ENCODE measurements at regions not wholly inside any gene's neighbourhood (a gene's known extent, or its start where the extent isn't known, plus 50 kb on each side); places are given as distances from the start of the nearest gene placed in this dataset.
"Not testable (repeated sequence)": the region's sequence is repeated elsewhere in the genome, so short reads cannot be mapped to it uniquely, and the experiment has no call there.

DNA sequence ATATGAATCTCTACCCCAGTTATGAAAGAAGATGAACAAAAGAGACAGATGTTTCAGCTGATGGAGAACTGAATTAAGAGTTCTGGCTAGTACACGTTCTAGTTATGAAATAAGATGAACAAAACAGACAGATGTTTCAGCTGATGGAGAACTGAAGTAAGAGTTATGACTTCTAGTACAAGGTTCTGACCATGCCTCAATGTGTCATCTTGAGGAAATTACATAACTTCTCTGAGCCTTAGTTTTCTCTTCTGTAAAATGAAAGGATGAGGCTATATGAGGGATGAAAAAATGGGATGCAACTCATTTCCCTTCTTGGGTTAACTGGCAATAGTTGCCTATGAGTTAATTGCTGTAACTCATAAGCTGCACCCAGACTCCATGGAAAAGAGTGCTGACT lies 92.9 kb upstream of the WDR75 start:
- TF ChIP-seq, protein P1, sequence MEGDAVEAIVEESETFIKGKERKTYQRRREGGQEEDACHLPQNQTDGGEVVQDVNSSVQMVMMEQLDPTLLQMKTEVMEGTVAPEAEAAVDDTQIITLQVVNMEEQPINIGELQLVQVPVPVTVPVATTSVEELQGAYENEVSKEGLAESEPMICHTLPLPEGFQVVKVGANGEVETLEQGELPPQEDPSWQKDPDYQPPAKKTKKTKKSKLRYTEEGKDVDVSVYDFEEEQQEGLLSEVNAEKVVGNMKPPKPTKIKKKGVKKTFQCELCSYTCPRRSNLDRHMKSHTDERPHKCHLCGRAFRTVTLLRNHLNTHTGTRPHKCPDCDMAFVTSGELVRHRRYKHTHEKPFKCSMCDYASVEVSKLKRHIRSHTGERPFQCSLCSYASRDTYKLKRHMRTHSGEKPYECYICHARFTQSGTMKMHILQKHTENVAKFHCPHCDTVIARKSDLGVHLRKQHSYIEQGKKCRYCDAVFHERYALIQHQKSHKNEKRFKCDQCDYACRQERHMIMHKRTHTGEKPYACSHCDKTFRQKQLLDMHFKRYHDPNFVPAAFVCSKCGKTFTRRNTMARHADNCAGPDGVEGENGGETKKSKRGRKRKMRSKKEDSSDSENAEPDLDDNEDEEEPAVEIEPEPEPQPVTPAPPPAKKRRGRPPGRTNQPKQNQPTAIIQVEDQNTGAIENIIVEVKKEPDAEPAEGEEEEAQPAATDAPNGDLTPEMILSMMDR (IDR thresholded peaks at IDR 0.05): no peak
- no peak for TF ChIP-seq EZH2 (IDR thresholded peaks at IDR 0.05; ENCODE audit: borderline replicate concordance, insufficient read depth, low read depth, low read length, poor library complexity, severe bottlenecking)
- no peaks in the 10 kb centered on the region for H3K27me3 ChIP-seq (replicated peaks in 1 of 4; ENCODE audit: control extremely low read depth in 1 of 4, control insufficient read depth in 3 of 4, insufficient read depth in 4 of 4, low read length in 3 of 4)
- no peaks in the 10 kb centered on the region for H3K79me2 ChIP-seq (ENCODE audit: control insufficient read depth, insufficient read depth, low read length)
- no peaks in the 10 kb centered on the region for H4K20me1 ChIP-seq (ENCODE audit: control insufficient read depth, insufficient read depth, low read length, poor library complexity, severe bottlenecking)
- H3K27ac Mint-ChIP-seq: no peak overlapping the region
- no peaks in the 10 kb centered on the region for H3K4me1 Mint-ChIP-seq
- no peak for ATAC-seq (ENCODE audit: low read depth)
- H3K27ac ChIP-seq (ENCODE audit: low read length in 2 of 2): no peak overlapping the region
- no peak overlapping the region for H3K9ac ChIP-seq (ENCODE audit: low read length)
- DNase-seq: no peak
- WGBS (ENCODE audit: insufficient coverage): no CpG with 5 or more reads among the region's 1 CpG
- H3K27me3 Mint-ChIP-seq: no peaks in the 10 kb centered on the region
- no peaks in the 10 kb centered on the region for H3K36me3 ChIP-seq (replicated peaks in 1 of 2; ENCODE audit: control extremely low read depth in 1 of 2, control insufficient read depth in 1 of 2, extremely low read depth in 1 of 2, insufficient read depth in 2 of 2, low read length in 1 of 2)
- H2AFZ ChIP-seq (ENCODE audit: insufficient read depth, low read depth, low read length, poor library complexity, severe bottlenecking): no peak overlapping the region
- no peaks in the 10 kb centered on the region for H3K4me1 ChIP-seq (ENCODE audit: control insufficient read depth in 2 of 2, insufficient read depth in 2 of 2, low read length in 2 of 2)
- no peaks in the 10 kb centered on the region for H3K9me3 ChIP-seq (ENCODE audit: control extremely low read depth in 1 of 3, control insufficient read depth in 2 of 3, insufficient read depth in 1 of 3, low read length in 2 of 3)
- no peak overlapping the region for H3K4me3 ChIP-seq (ENCODE audit: control extremely low read depth in 1 of 5, extremely low read depth in 1 of 5, insufficient read depth in 1 of 5, low read depth in 2 of 5, low read length in 4 of 5)
- POLR2A ChIA-PET: no interaction called here
- CTCF ChIA-PET: no interaction called here
- H3K4me2 ChIP-seq (replicated peaks; ENCODE audit: low read depth, low read length, poor library complexity, severe bottlenecking): no peak overlapping the region
- intact Hi-C loops (cut with micrococcal nuclease): no loop called here
- no peak overlapping the region for H3K4me3 Mint-ChIP-seq
- no peaks in the 10 kb centered on the region for H3K9me3 Mint-ChIP-seq (ENCODE audit: insufficient read depth)

DNA sequence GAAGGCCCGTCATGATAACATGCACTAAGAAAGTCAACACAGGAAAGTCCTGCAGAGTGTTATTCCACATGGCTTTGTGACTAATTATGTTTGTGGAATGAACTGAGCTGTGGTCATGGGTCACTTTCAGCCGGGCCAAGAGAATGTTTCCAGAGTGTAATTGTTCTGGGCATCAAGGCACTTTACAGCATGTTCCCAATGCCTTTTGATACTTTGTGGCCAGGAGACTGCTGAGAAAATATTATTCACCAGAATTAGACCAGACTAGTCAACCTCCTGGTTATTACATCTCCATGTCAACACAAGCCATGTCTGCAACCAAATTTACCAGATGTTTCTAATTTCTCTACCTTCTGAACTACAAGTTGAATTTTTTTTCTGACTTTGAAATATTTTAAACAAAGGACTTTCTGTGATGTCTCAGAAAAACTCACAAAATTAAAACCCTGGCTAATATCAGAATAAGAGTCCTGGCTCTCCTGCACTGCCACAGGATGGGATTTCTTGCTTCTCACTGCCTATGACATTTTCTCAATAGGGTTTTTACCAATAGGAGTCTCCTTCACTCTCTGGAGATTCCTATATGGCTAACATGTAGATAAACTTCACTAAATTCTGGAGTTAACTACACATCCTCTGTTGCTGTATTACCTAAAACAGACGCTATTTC lies 90.6 kb upstream of the WDR75 start:
- ChIA-PET CTCF (no interaction called here), POLR2A (no interaction called here)
- H3K4me3 ChIP-seq (ENCODE audit: control extremely low read depth in 1 of 5, extremely low read depth in 1 of 5, insufficient read depth in 1 of 5, low read depth in 2 of 5, low read length in 4 of 5): no peak overlapping the region
- Mint-ChIP-seq H3K27me3 (no peaks in the 10 kb centered on the region), H3K4me3 (no peak overlapping the region), H3K9me3 (ENCODE audit: insufficient read depth) (no peaks in the 10 kb centered on the region), H3K4me1 (no peaks in the 10 kb centered on the region), H3K27ac (no peak overlapping the region)
- WGBS (ENCODE audit: insufficient coverage): 82% methylated on average over 2 of the region's 3 CpGs
- no peak overlapping the region for H3K27ac ChIP-seq (ENCODE audit: low read length in 2 of 2)
- intact Hi-C loops (cut with micrococcal nuclease): no loop called here
- H3K36me3 ChIP-seq (replicated peaks in 1 of 2; ENCODE audit: control extremely low read depth in 1 of 2, control insufficient read depth in 1 of 2, extremely low read depth in 1 of 2, insufficient read depth in 2 of 2, low read length in 1 of 2): no peaks in the 10 kb centered on the region
- H3K4me1 ChIP-seq (ENCODE audit: control insufficient read depth in 2 of 2, insufficient read depth in 2 of 2, low read length in 2 of 2): no peaks in the 10 kb centered on the region
- H3K4me2 ChIP-seq (replicated peaks; ENCODE audit: low read depth, low read length, poor library complexity, severe bottlenecking): no peak overlapping the region
- ATAC-seq (ENCODE audit: low read depth) (no peak), DNase-seq (no peak)
- no peaks in the 10 kb centered on the region for H3K9me3 ChIP-seq (ENCODE audit: control extremely low read depth in 1 of 3, control insufficient read depth in 2 of 3, insufficient read depth in 1 of 3, low read length in 2 of 3)
- no peaks in the 10 kb centered on the region for H4K20me1 ChIP-seq (ENCODE audit: control insufficient read depth, insufficient read depth, low read length, poor library complexity, severe bottlenecking)
- no peaks in the 10 kb centered on the region for H3K79me2 ChIP-seq (ENCODE audit: control insufficient read depth, insufficient read depth, low read length)
- no peak overlapping the region for H3K9ac ChIP-seq (ENCODE audit: low read length)
- no peaks in the 10 kb centered on the region for H3K27me3 ChIP-seq (replicated peaks in 1 of 4; ENCODE audit: control extremely low read depth in 1 of 4, control insufficient read depth in 3 of 4, insufficient read depth in 4 of 4, low read length in 3 of 4)
- no peak overlapping the region for H2AFZ ChIP-seq (ENCODE audit: insufficient read depth, low read depth, low read length, poor library complexity, severe bottlenecking)
- TF ChIP-seq, protein P1 (IDR thresholded peaks at IDR 0.05): no peak
- no peak for TF ChIP-seq EZH2 (IDR thresholded peaks at IDR 0.05; ENCODE audit: borderline replicate concordance, insufficient read depth, low read depth, low read length, poor library complexity, severe bottlenecking)

DNA sequence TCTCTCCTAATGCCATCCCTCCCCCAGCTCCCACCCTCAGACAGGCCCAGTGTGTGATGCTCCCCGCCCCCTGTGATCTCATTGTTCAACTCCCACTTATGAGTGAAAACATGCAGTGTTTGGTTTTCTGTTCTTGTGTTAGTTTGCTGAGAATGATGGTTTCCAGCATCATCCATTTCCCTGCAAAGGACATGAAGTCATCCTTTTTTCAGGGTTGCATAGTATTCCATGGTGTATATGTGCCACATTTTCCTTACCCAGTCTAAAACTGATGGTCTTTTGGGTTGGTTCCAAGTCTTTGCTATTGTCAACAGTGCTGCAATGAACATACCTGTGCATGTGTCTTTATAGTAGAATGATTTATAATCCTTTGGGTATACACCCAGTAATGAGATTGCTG lies 89.3 kb upstream of the WDR75 start:
- H2AFZ ChIP-seq (ENCODE audit: insufficient read depth, low read depth, low read length, poor library complexity, severe bottlenecking); H3K4me1 Mint-ChIP-seq; CTCF ChIA-PET; H4K20me1 ChIP-seq (ENCODE audit: control insufficient read depth, insufficient read depth, low read length, poor library complexity, severe bottlenecking); H3K36me3 ChIP-seq (replicated peaks in 1 of 2; ENCODE audit: control extremely low read depth in 1 of 2, control insufficient read depth in 1 of 2, extremely low read depth in 1 of 2, insufficient read depth in 2 of 2, low read length in 1 of 2); H3K27ac Mint-ChIP-seq; H3K27ac ChIP-seq (ENCODE audit: low read length in 2 of 2); DNase-seq; POLR2A ChIA-PET; H3K9ac ChIP-seq (ENCODE audit: low read length); H3K4me2 ChIP-seq (replicated peaks; ENCODE audit: low read depth, low read length, poor library complexity, severe bottlenecking); ATAC-seq (ENCODE audit: low read depth); H3K4me3 ChIP-seq (ENCODE audit: control extremely low read depth in 1 of 5, extremely low read depth in 1 of 5, insufficient read depth in 1 of 5, low read depth in 2 of 5, low read length in 4 of 5); H3K27me3 Mint-ChIP-seq; intact Hi-C loops (cut with micrococcal nuclease); H3K4me3 Mint-ChIP-seq; H3K9me3 ChIP-seq (ENCODE audit: control extremely low read depth in 1 of 3, control insufficient read depth in 2 of 3, insufficient read depth in 1 of 3, low read length in 2 of 3); H3K4me1 ChIP-seq (ENCODE audit: control insufficient read depth in 2 of 2, insufficient read depth in 2 of 2, low read length in 2 of 2); H3K79me2 ChIP-seq (ENCODE audit: control insufficient read depth, insufficient read depth, low read length); H3K9me3 Mint-ChIP-seq (ENCODE audit: insufficient read depth); H3K27me3 ChIP-seq (replicated peaks in 1 of 4; ENCODE audit: control extremely low read depth in 1 of 4, control insufficient read depth in 3 of 4, insufficient read depth in 4 of 4, low read length in 3 of 4): not testable (repeated sequence)
- WGBS (ENCODE audit: insufficient coverage): no CpG with 5 or more reads among the region's 1 CpG
